ENCODE measurements at regions not wholly inside any gene's neighbourhood (a gene's known extent, or its start where the extent isn't known, plus 50 kb on each side); places are given as distances from the start of the nearest gene placed in this dataset.

GRCh38 chr22:48135592-48135991, 1373.1 kb downstream of the TBC1D22A start:
- H3K36me3 ChIP-seq (replicated peaks; ENCODE audit: control insufficient read depth, insufficient read depth, low read length) = no peaks in the 10 kb centered on the region
- no peaks in the 10 kb centered on the region for H3K27me3 ChIP-seq (ENCODE audit: control insufficient read depth, insufficient read depth, low read length)
- H3K4me3 ChIP-seq (ENCODE audit: insufficient read depth, low read depth, low read length) = no peak overlapping the region
- DNase-seq = no peak

GRCh38 chr22:48125416-48125815, 1363.0 kb downstream of the TBC1D22A start:
- no peak overlapping the region for H3K4me3 ChIP-seq (ENCODE audit: insufficient read depth, low read depth, low read length)
- no peaks in the 10 kb centered on the region for H3K27me3 ChIP-seq (ENCODE audit: control insufficient read depth, insufficient read depth, low read length)
- no peaks in the 10 kb centered on the region for H3K36me3 ChIP-seq (replicated peaks; ENCODE audit: control insufficient read depth, insufficient read depth, low read length)
- DNase-seq = no peak

- Histone ChIP-seq H3K4me3 (ENCODE audit: insufficient read depth, low read depth, low read length) (no peak overlapping the region), H3K36me3 (replicated peaks; ENCODE audit: control insufficient read depth, insufficient read depth, low read length) (no peaks in the 10 kb centered on the region), H3K27me3 (ENCODE audit: control insufficient read depth, insufficient read depth, low read length) (no peaks in the 10 kb centered on the region)
- DNase-seq = no peak
These were observed 1359.5 kb downstream of the TBC1D22A start for GRCh38 chr22:48121984-48122383.

- H3K36me3 ChIP-seq (replicated peaks; ENCODE audit: control insufficient read depth, insufficient read depth, low read length) = no peaks in the 10 kb centered on the region
- no peak overlapping the region for H3K4me3 ChIP-seq (ENCODE audit: insufficient read depth, low read depth, low read length)
- DNase-seq = no peak
- no peaks in the 10 kb centered on the region for H3K27me3 ChIP-seq (ENCODE audit: control insufficient read depth, insufficient read depth, low read length)
These were observed 1356.2 kb downstream of the TBC1D22A start for GRCh38 chr22:48118654-48119053.

GRCh38 chr22:48116871-48117270, 1354.4 kb downstream of the TBC1D22A start:
- DNase-seq = no peak
- Histone ChIP-seq H3K36me3 (replicated peaks; ENCODE audit: control insufficient read depth, insufficient read depth, low read length) (no peaks in the 10 kb centered on the region), H3K27me3 (ENCODE audit: control insufficient read depth, insufficient read depth, low read length) (no peaks in the 10 kb centered on the region), H3K4me3 (ENCODE audit: insufficient read depth, low read depth, low read length) (no peak overlapping the region)

- H3K27me3 ChIP-seq (ENCODE audit: control insufficient read depth, insufficient read depth, low read length) = no peaks in the 10 kb centered on the region
- no peaks in the 10 kb centered on the region for H3K36me3 ChIP-seq (replicated peaks; ENCODE audit: control insufficient read depth, insufficient read depth, low read length)
- DNase-seq = no peak
- no peak overlapping the region for H3K4me3 ChIP-seq (ENCODE audit: insufficient read depth, low read depth, low read length)
These were observed 1350.5 kb downstream of the TBC1D22A start for GRCh38 chr22:48112687-48113521.

GRCh38 chr22:48106715-48107259, 1344.3 kb downstream of the TBC1D22A start:
- Histone ChIP-seq H3K27me3 (ENCODE audit: control insufficient read depth, insufficient read depth, low read length) (no peaks in the 10 kb centered on the region), H3K36me3 (replicated peaks; ENCODE audit: control insufficient read depth, insufficient read depth, low read length) (no peaks in the 10 kb centered on the region), H3K4me3 (ENCODE audit: insufficient read depth, low read depth, low read length) (no peak overlapping the region)
- DNase-seq = no peak

- Histone ChIP-seq H3K36me3 (replicated peaks; ENCODE audit: control insufficient read depth, insufficient read depth, low read length) (no peaks in the 10 kb centered on the region), H3K27me3 (ENCODE audit: control insufficient read depth, insufficient read depth, low read length) (no peaks in the 10 kb centered on the region), H3K4me3 (ENCODE audit: insufficient read depth, low read depth, low read length) (no peak overlapping the region)
- no peak for DNase-seq
These were observed 1343.8 kb downstream of the TBC1D22A start for GRCh38 chr22:48106215-48106614.

- Histone ChIP-seq H3K27me3 (ENCODE audit: control insufficient read depth, insufficient read depth, low read length) (no peaks in the 10 kb centered on the region), H3K4me3 (ENCODE audit: insufficient read depth, low read depth, low read length) (no peak overlapping the region), H3K36me3 (replicated peaks; ENCODE audit: control insufficient read depth, insufficient read depth, low read length) (no peaks in the 10 kb centered on the region)
- DNase-seq = no peak
These were observed 1342.8 kb downstream of the TBC1D22A start for GRCh38 chr22:48105259-48105658.

GRCh38 chr22:48104766-48105165, 1342.3 kb downstream of the TBC1D22A start:
- Histone ChIP-seq H3K27me3 (ENCODE audit: control insufficient read depth, insufficient read depth, low read length) (no peaks in the 10 kb centered on the region), H3K4me3 (ENCODE audit: insufficient read depth, low read depth, low read length) (no peak overlapping the region), H3K36me3 (replicated peaks; ENCODE audit: control insufficient read depth, insufficient read depth, low read length) (no peaks in the 10 kb centered on the region)
- no peak for DNase-seq

- no peak for DNase-seq
- no peaks in the 10 kb centered on the region for H3K36me3 ChIP-seq (replicated peaks; ENCODE audit: control insufficient read depth, insufficient read depth, low read length)
- H3K27me3 ChIP-seq (ENCODE audit: control insufficient read depth, insufficient read depth, low read length) = no peaks in the 10 kb centered on the region
- no peak overlapping the region for H3K4me3 ChIP-seq (ENCODE audit: insufficient read depth, low read depth, low read length)
These were observed 1341.8 kb downstream of the TBC1D22A start for GRCh38 chr22:48104102-48104738.

- no peaks in the 10 kb centered on the region for H3K36me3 ChIP-seq (replicated peaks; ENCODE audit: control insufficient read depth, insufficient read depth, low read length)
These were observed 1340.9 kb downstream of the TBC1D22A start for GRCh38 chr22:48103126-48103875.

GRCh38 chr22:48102581-48102980, 1340.1 kb downstream of the TBC1D22A start:
- H3K4me3 ChIP-seq (ENCODE audit: insufficient read depth, low read depth, low read length) = no peak overlapping the region
- DNase-seq = no peak

More at GRCh38 chr22:48103126-48103875, 1340.9 kb downstream of the TBC1D22A start:
- Histone ChIP-seq H3K27me3 (ENCODE audit: control insufficient read depth, insufficient read depth, low read length) (no peaks in the 10 kb centered on the region), H3K4me3 (ENCODE audit: insufficient read depth, low read depth, low read length) (no peak overlapping the region)
- DNase-seq = no peak

GRCh38 chr22:48101704-48102103, 1339.3 kb downstream of the TBC1D22A start:
- Histone ChIP-seq H3K27me3 (ENCODE audit: control insufficient read depth, insufficient read depth, low read length) (no peaks in the 10 kb centered on the region), H3K4me3 (ENCODE audit: insufficient read depth, low read depth, low read length) (no peak overlapping the region), H3K36me3 (replicated peaks; ENCODE audit: control insufficient read depth, insufficient read depth, low read length) (no peaks in the 10 kb centered on the region)
- no peak for DNase-seq

More at GRCh38 chr22:48102581-48102980, 1340.1 kb downstream of the TBC1D22A start:
- Histone ChIP-seq H3K27me3 (ENCODE audit: control insufficient read depth, insufficient read depth, low read length) (no peaks in the 10 kb centered on the region), H3K36me3 (replicated peaks; ENCODE audit: control insufficient read depth, insufficient read depth, low read length) (no peaks in the 10 kb centered on the region)

Measured in H7 (cell line).